ENCODE measurements at regions not wholly inside any gene's neighbourhood (a gene's known extent, or its start where the extent isn't known, plus 50 kb on each side); places are given as distances from the start of the nearest gene placed in this dataset.

DNA sequence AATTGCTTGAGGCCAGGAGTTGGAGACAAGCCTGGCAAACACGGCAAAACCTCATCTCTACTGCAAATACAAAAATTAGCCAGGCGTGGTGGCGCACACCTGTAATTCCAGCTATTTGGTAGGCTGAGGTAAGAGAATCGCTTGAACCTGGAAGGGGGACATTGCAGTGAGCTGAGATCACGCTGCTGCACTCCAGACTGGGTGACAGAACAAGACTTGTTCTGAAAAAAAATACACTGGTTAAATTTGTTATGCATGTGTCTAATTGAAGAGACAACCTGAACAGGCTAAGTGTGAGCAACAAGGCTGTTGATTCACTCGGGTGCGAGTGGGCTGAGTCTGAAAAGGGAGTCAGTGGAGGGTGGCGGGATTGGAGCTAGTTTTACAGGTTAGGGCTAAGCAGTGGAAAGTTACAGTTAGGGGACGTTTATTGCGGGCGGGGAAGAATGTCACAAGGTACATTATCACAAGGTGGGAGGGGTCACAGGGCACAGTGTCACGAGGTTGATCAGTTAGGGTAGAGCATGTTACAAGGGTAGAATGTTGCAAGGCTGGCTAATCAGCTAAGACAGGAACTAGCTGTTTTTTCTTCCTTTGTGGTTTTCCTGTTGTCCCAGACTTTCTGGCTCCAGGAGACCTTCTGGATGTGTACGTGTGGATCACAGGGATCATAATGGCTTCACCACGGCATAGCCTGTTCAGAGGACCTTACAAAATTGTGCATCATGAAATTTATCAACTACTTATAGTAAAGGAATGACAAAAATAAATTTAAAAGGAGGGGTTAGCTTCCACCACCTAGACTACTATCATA is 115.8 kb downstream of the NAA11 start (continued):
- no peak for TF ChIP-seq SP2 (IDR thresholded peaks at IDR 0.05; ENCODE audit: extremely low read depth, low read depth, low read length, poor library complexity, severe bottlenecking)
- no peak for TF ChIP-seq PHF20 (IDR thresholded peaks at IDR 0.05; ENCODE audit: partially characterized antibody)
- TF ChIP-seq TBL1XR1 (IDR thresholded peaks at IDR 0.05; ENCODE audit: low read length in 2 of 2) = peak in 1 of 2 experiments; percentile 86; a peak in 2 of 4 replicates
- TF ChIP-seq ARHGAP35 (IDR thresholded peaks at IDR 0.05; ENCODE audit: partially characterized antibody) = no peak
- TF ChIP-seq ZFX (CRISPR knock-in tag; IDR thresholded peaks at IDR 0.05) = no peak
- no peak for TF ChIP-seq MCM5 (IDR thresholded peaks at IDR 0.05; ENCODE audit: low read depth)
- peak; percentile 1; the same call in 1 of the 2 replicates for TF ChIP-seq ZNF316 (IDR thresholded peaks at IDR 0.05)
- peak; percentile 80; the same call in 1 of the 2 replicates for TF ChIP-seq CBX1 (IDR thresholded peaks at IDR 0.05; ENCODE audit: low read depth)
- TF ChIP-seq ZNF24 (IDR thresholded peaks at IDR 0.05) = no peak
- no peak for TF ChIP-seq E2F1 (CRISPR knock-in tag; IDR thresholded peaks at IDR 0.05)
- TF ChIP-seq EP300 (IDR thresholded peaks at IDR 0.05; ENCODE audit: low read length) = peak; percentile 99
- TF ChIP-seq ZBTB1 (CRISPR knock-in tag; IDR thresholded peaks at IDR 0.05; ENCODE audit: borderline replicate concordance, low read depth) = no peak
- TF ChIP-seq PML (IDR thresholded peaks at IDR 0.05; ENCODE audit: low read length) = peak; percentile 63
- TF ChIP-seq CXXC5 (CRISPR knock-in tag; IDR thresholded peaks at IDR 0.05) = peak; percentile 76
- TF ChIP-seq, protein P1, sequence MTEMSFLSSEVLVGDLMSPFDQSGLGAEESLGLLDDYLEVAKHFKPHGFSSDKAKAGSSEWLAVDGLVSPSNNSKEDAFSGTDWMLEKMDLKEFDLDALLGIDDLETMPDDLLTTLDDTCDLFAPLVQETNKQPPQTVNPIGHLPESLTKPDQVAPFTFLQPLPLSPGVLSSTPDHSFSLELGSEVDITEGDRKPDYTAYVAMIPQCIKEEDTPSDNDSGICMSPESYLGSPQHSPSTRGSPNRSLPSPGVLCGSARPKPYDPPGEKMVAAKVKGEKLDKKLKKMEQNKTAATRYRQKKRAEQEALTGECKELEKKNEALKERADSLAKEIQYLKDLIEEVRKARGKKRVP (CRISPR knock-in tag; IDR thresholded peaks at IDR 0.05) = peak; percentile 75
- no peak for TF ChIP-seq HSF4 (CRISPR knock-in tag; IDR thresholded peaks at IDR 0.05; ENCODE audit: borderline replicate concordance)
- peak; percentile 53 to 74 for TF ChIP-seq MAZ (CRISPR knock-in tag; conservative IDR thresholded peaks at IDR 0.05 in 1 of 2, IDR thresholded peaks at IDR 0.05 in 1 of 2)
- TF ChIP-seq ZNF444 (CRISPR knock-in tag; IDR thresholded peaks at IDR 0.05) = no peak
- TF ChIP-seq, protein P2, sequence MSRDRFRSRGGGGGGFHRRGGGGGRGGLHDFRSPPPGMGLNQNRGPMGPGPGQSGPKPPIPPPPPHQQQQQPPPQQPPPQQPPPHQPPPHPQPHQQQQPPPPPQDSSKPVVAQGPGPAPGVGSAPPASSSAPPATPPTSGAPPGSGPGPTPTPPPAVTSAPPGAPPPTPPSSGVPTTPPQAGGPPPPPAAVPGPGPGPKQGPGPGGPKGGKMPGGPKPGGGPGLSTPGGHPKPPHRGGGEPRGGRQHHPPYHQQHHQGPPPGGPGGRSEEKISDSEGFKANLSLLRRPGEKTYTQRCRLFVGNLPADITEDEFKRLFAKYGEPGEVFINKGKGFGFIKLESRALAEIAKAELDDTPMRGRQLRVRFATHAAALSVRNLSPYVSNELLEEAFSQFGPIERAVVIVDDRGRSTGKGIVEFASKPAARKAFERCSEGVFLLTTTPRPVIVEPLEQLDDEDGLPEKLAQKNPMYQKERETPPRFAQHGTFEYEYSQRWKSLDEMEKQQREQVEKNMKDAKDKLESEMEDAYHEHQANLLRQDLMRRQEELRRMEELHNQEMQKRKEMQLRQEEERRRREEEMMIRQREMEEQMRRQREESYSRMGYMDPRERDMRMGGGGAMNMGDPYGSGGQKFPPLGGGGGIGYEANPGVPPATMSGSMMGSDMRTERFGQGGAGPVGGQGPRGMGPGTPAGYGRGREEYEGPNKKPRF (IDR thresholded peaks at IDR 0.05; ENCODE audit: low read depth, low read length) = no peak
- peak; percentile 62 for TF ChIP-seq TAF1 (IDR thresholded peaks at IDR 0.05; ENCODE audit: control insufficient read depth, extremely low read depth, insufficient read depth, low read length, severe bottlenecking)
- TF ChIP-seq SMARCE1 (IDR thresholded peaks at IDR 0.05) = peak; percentile 86
- no peak for TF ChIP-seq ZNF77 (CRISPR knock-in tag; IDR thresholded peaks at IDR 0.05)
- no peak for TF ChIP-seq NFYB (IDR thresholded peaks at IDR 0.05; ENCODE audit: extremely low read depth, insufficient read length)
- TF ChIP-seq HDAC2 (IDR thresholded peaks at IDR 0.05) = no peak; the same call in none of the 2 replicates
- peak; percentile 93 for TF ChIP-seq NR2C1 (IDR thresholded peaks at IDR 0.05)
- peak; percentile 96 for TF ChIP-seq NR2C1 (tag; IDR thresholded peaks at IDR 0.05)
- TF ChIP-seq ZNF778 (CRISPR knock-in tag; IDR thresholded peaks at IDR 0.05) = no peak
- peak; percentile 92 for TF ChIP-seq POLR2H (tag; IDR thresholded peaks at IDR 0.05; ENCODE audit: low read depth)

Data from K562 (cell line).